Right hindlimb (tissue), 1 donor: ENCODE measurements at regions not wholly inside any gene's neighbourhood (a gene's known extent, or its start where the extent isn't known, plus 50 kb on each side); places are given as distances from the start of the nearest gene placed in this dataset.
"Not testable (repeated sequence)": the region's sequence is repeated elsewhere in the genome, so short reads cannot be mapped to it uniquely, and the experiment has no call there.

Experiments
- DNase-seq: peaks from one replicate; pipeline ENCODE4 v3.0.0-alpha.2; 2018

- DNase-seq: no peak
Measured at GRCh38 chr16:29156511-29156910, 171.7 kb downstream of the LAT start.

GRCh38 chr16:29155866-29156200, 171.0 kb downstream of the LAT start:
- not testable (repeated sequence) for DNase-seq

GRCh38 chr16:29155131-29155865, 170.4 kb downstream of the LAT start:
- DNase-seq: not testable (repeated sequence)

- DNase-seq: no peak
Measured at GRCh38 chr16:29154676-29155121, 169.8 kb downstream of the LAT start.

GRCh38 chr16:29154088-29154487, 169.2 kb downstream of the LAT start:
- no peak for DNase-seq

GRCh38 chr16:29153307-29153706, 168.5 kb downstream of the LAT start:
- not testable (repeated sequence) for DNase-seq

- not testable (repeated sequence) for DNase-seq
Measured at GRCh38 chr16:29152544-29153031, 167.7 kb downstream of the LAT start.

- no peak for DNase-seq
Measured at GRCh38 chr16:29151317-29151716, 166.5 kb downstream of the LAT start.

GRCh38 chr16:29149912-29150311, 165.1 kb downstream of the LAT start:
- not testable (repeated sequence) for DNase-seq

GRCh38 chr16:29148867-29149272, 164.0 kb downstream of the LAT start:
- DNase-seq: no peak

- no peak for DNase-seq
Measured at GRCh38 chr16:29148131-29148691, 163.4 kb downstream of the LAT start.

- not testable (repeated sequence) for DNase-seq
Measured at GRCh38 chr16:29147710-29148109, 162.9 kb downstream of the LAT start.

- not testable (repeated sequence) for DNase-seq
Measured at GRCh38 chr16:29146808-29147643, 162.2 kb downstream of the LAT start.

- DNase-seq: no peak
Measured at GRCh38 chr16:29146266-29146665, 161.4 kb downstream of the LAT start.

GRCh38 chr16:29145486-29146225, 160.8 kb downstream of the LAT start:
- not testable (repeated sequence) for DNase-seq

GRCh38 chr16:29145086-29145485, 160.2 kb downstream of the LAT start:
- DNase-seq: not testable (repeated sequence)

GRCh38 chr16:29144669-29145062, 159.8 kb downstream of the LAT start:
- not testable (repeated sequence) for DNase-seq

- DNase-seq: peak; percentile 43
Measured at GRCh38 chr16:29143739-29144668, 159.2 kb downstream of the LAT start.

GRCh38 chr16:29142506-29142905, 157.7 kb downstream of the LAT start:
- not testable (repeated sequence) for DNase-seq

- no peak for DNase-seq
Measured at GRCh38 chr16:29141586-29142324, 156.9 kb downstream of the LAT start.

- DNase-seq: not testable (repeated sequence)
Measured at GRCh38 chr16:29141121-29141520, 156.3 kb downstream of the LAT start.
